Peyer's patch (tissue), 4 donors: ENCODE measurements at regions not wholly inside any gene's neighbourhood (a gene's known extent, or its start where the extent isn't known, plus 50 kb on each side); places are given as distances from the start of the nearest gene placed in this dataset.

ENCODE experiments used
- DNase-seq, 3 donors: peaks; one replicate each; pipeline ENCODE4 v3.0.0-alpha.2; 2017 to 2019
- H3K27ac ChIP-seq, 4 donors: fragments of 200-600 bp; sonication (generic); one replicate each; pipeline ENCODE4 v1.5.1; 2016 to 2019
- H3K27me3 ChIP-seq, 2 donors: fragments of 200-600 bp; sonication (generic); one replicate each; pipeline ENCODE4 v1.5.1; 2019
- H3K36me3 ChIP-seq, 3 donors: fragments of 200-600 bp; sonication (generic); one replicate each; pipeline ENCODE4 v1.5.1; 2016 to 2019
- H3K4me1 ChIP-seq, 4 donors: fragments of 200-600 bp; sonication (generic); one replicate each; pipeline ENCODE4 v1.5.1; 2016 to 2019
- H3K4me3 ChIP-seq, 4 donors: fragments of 200-600 bp; sonication (generic); 1 replicate in 3 of 4; 2 replicates in 1 of 4; pipeline ENCODE4 v1.5.1; 2016 to 2019; ENCODE audit warnings: mild to moderate bottlenecking in 1 of 4
- H3K9me3 ChIP-seq, 4 donors: fragments of 200-600 bp; sonication (generic); one replicate each; pipeline ENCODE4 v1.5.1; 2016 to 2019; ENCODE audit warnings: mild to moderate bottlenecking in 1 of 4
- POLR2A ChIP-seq, 2 donors: fragments of 450-650 bp; IDR thresholded peaks; one replicate each; pipeline ENCODE4 v1.5.1; 2017; ENCODE audit warnings: antibody characterized with exemption in 2 of 2, mild to moderate bottlenecking in 2 of 2, moderate library complexity in 2 of 2
- TF ChIP-seq, protein P1 (sequence below), 6 experiments: fragments of 450-650 bp in 4 of 6; fragments of 200-600 bp in 2 of 6; sonication (generic) in 1 of 6; IDR thresholded peaks; one replicate each; pipeline ENCODE4 v1.5.1; 2017 to 2019; ENCODE audit warnings: antibody characterized with exemption in 6 of 6, mild to moderate bottlenecking in 3 of 6, moderate library complexity in 1 of 6

DNA sequence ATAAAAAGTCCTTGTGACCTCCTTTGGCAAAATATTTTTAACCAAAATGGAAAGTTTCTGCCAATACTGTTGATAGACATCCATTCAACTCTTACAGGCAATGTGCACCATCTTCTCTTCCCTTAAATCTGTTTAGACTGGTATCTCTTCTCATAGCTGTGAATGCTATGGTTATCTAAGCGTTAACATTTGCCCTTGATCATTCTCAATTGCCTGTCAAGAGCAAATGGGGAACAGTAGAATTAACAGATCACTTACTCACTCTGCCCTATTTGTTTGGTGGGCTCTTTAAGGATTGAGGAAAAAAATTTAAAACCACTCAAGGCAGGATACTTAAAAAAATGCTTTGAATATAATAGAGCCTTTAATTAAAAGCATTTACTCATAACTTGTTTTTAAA, 808.4 kb downstream of the NXPH1 start:
- no peak overlapping the region for H3K27ac ChIP-seq
- no peaks in the 10 kb centered on the region for H3K36me3 ChIP-seq
- no peaks in the 10 kb centered on the region for H3K27me3 ChIP-seq
- no peaks in the 10 kb centered on the region for H3K4me1 ChIP-seq
- DNase-seq, result no peak
- no peak for TF ChIP-seq POLR2A (IDR thresholded peaks at IDR 0.05)
- TF ChIP-seq, protein P1, sequence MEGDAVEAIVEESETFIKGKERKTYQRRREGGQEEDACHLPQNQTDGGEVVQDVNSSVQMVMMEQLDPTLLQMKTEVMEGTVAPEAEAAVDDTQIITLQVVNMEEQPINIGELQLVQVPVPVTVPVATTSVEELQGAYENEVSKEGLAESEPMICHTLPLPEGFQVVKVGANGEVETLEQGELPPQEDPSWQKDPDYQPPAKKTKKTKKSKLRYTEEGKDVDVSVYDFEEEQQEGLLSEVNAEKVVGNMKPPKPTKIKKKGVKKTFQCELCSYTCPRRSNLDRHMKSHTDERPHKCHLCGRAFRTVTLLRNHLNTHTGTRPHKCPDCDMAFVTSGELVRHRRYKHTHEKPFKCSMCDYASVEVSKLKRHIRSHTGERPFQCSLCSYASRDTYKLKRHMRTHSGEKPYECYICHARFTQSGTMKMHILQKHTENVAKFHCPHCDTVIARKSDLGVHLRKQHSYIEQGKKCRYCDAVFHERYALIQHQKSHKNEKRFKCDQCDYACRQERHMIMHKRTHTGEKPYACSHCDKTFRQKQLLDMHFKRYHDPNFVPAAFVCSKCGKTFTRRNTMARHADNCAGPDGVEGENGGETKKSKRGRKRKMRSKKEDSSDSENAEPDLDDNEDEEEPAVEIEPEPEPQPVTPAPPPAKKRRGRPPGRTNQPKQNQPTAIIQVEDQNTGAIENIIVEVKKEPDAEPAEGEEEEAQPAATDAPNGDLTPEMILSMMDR (IDR thresholded peaks at IDR 0.05), result no peak
- no peak overlapping the region for H3K4me3 ChIP-seq
- H3K9me3 ChIP-seq, result no peaks in the 10 kb centered on the region

DNA sequence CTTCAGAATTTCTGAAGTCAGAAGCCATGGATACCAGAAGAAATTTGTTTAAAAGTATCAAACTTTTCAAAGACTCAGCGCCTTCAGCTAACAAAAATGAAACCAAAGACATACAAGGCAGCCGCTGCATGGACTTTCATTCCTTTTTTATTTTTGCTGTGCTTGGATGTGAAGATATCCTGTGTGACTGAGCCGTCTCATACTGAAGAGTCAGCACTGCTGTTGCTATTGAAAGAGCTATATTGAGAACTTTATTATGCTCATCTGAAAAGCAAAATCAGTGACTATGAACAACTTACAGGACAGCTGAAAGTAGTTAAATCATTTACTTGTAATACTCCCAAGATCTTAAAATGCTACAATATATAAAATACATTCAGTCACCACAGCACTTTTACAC, 809.2 kb downstream of the NXPH1 start:
- Histone ChIP-seq H3K36me3 (no peaks in the 10 kb centered on the region), H3K27ac (no peak overlapping the region), H3K9me3 (no peaks in the 10 kb centered on the region), H3K4me1 (no peaks in the 10 kb centered on the region), H3K4me3 (no peak overlapping the region), H3K27me3 (no peaks in the 10 kb centered on the region)
- TF ChIP-seq, protein P1 (IDR thresholded peaks at IDR 0.05), result no peak
- no peak for TF ChIP-seq POLR2A (IDR thresholded peaks at IDR 0.05)
- no peak for DNase-seq

- no peak for DNase-seq
- no peak overlapping the region for H3K27ac ChIP-seq
- no peaks in the 10 kb centered on the region for H3K36me3 ChIP-seq
- H3K27me3 ChIP-seq, result no peaks in the 10 kb centered on the region
- no peak for TF ChIP-seq POLR2A (IDR thresholded peaks at IDR 0.05)
- TF ChIP-seq, protein P1 (IDR thresholded peaks at IDR 0.05), result no peak
- H3K9me3 ChIP-seq, result peaks cover 0 to 7% (median 0%) of the 10 kb centered on the region in 4 donors
- H3K4me1 ChIP-seq, result no peaks in the 10 kb centered on the region
- H3K4me3 ChIP-seq, result no peak overlapping the region
These were observed 817.5 kb downstream of the NXPH1 start for GRCh38 chr7:9250876-9251275.

DNA sequence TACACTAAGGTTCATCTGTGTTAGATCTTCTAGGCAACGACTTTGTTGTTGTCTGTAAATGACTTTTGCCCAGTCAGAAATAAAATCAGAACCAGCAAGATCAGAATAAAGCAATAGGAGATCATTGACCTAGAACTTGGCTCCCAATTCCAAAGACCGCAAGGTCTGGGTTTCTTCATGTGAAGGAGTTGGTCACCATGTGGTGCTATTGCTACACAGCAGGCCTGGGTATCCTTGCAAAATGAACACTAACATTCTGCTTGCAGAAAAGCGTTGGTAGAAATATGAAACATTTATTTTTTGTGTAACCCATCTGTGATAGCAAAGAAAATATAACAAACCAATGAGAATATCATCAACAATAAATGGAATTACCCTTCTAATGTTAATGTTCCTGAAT, 831.0 kb downstream of the NXPH1 start:
- Histone ChIP-seq H3K36me3 (no peaks in the 10 kb centered on the region), H3K27me3 (no peaks in the 10 kb centered on the region), H3K9me3 (no peaks in the 10 kb centered on the region), H3K4me3 (no peak overlapping the region), H3K4me1 (no peaks in the 10 kb centered on the region), H3K27ac (no peak overlapping the region)
- DNase-seq, result no peak
- TF ChIP-seq POLR2A (IDR thresholded peaks at IDR 0.05), result no peak
- TF ChIP-seq, protein P1 (IDR thresholded peaks at IDR 0.05), result no peak

GRCh38 chr7:9280088-9280487, 846.7 kb downstream of the NXPH1 start:
- Histone ChIP-seq H3K9me3 (no peaks in the 10 kb centered on the region), H3K36me3 (no peaks in the 10 kb centered on the region), H3K27me3 (no peaks in the 10 kb centered on the region), H3K4me1 (no peaks in the 10 kb centered on the region), H3K4me3 (no peak overlapping the region), H3K27ac (no peak overlapping the region)
- DNase-seq, result no peak
- no peak for TF ChIP-seq POLR2A (IDR thresholded peaks at IDR 0.05)
- TF ChIP-seq, protein P1 (IDR thresholded peaks at IDR 0.05), result no peak

DNA sequence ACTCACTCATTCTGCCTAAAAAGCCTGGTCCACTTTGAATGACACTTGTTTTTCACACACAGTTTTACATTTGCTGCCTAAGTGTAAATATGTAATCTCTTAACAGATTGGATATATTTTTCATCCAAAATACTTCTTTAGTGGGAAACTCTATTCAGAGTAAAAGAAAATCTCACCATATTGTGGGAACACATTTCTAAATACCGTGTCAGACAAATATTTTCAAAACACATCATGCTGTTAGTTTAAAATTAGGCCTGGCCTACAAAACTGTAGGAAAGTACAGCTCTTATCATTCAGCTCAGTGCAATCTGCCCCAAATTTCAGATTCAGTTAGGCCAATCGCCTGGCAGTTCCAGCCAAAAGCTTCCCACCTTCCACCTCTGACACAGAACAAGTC, 849.8 kb downstream of the NXPH1 start:
- H3K36me3 ChIP-seq, result no peaks in the 10 kb centered on the region
- H3K4me1 ChIP-seq, result no peaks in the 10 kb centered on the region
- DNase-seq, result no peak
- no peak overlapping the region for H3K27ac ChIP-seq
- peaks cover 0 to 3% (median 0%) of the 10 kb centered on the region in 4 donors for H3K9me3 ChIP-seq
- no peaks in the 10 kb centered on the region for H3K27me3 ChIP-seq
- H3K4me3 ChIP-seq, result no peak overlapping the region
- TF ChIP-seq, protein P1 (IDR thresholded peaks at IDR 0.05), result no peak
- no peak for TF ChIP-seq POLR2A (IDR thresholded peaks at IDR 0.05)
